ENCODE measurements at regions not wholly inside any gene's neighbourhood (a gene's known extent, or its start where the extent isn't known, plus 50 kb on each side); places are given as distances from the start of the nearest gene placed in this dataset.

- DNase-seq (ENCODE audit: low read depth in 4 of 4, low spot score in 3 of 4): no peak
These were observed 105.1 kb downstream of the TRAPPC11 start for GRCh38 chr4:183763990-183764754.

GRCh38 chr4:183765251-183765911 lies 106.3 kb downstream of the TRAPPC11 start:
- no peak for DNase-seq (ENCODE audit: low read depth in 4 of 4, low spot score in 3 of 4)

GRCh38 chr4:183766140-183766539 lies 107.0 kb downstream of the TRAPPC11 start:
- DNase-seq (ENCODE audit: low read depth in 4 of 4, low spot score in 3 of 4): no peak

GRCh38 chr4:183770906-183771305 lies 111.8 kb downstream of the TRAPPC11 start:
- DNase-seq (ENCODE audit: low read depth in 4 of 4, low spot score in 3 of 4): no peak

- no peak for DNase-seq (ENCODE audit: low read depth in 4 of 4, low spot score in 3 of 4)
These were observed 113.3 kb downstream of the TRAPPC11 start for GRCh38 chr4:183772361-183772760.

GRCh38 chr4:183773790-183774189 lies 114.7 kb downstream of the TRAPPC11 start:
- DNase-seq (ENCODE audit: low read depth in 4 of 4, low spot score in 3 of 4): no peak

GRCh38 chr4:183783306-183783705 lies 121.8 kb upstream of the STOX2 start:
- DNase-seq (ENCODE audit: low read depth in 4 of 4, low spot score in 3 of 4): no peak

GRCh38 chr4:183783991-183784553 lies 121.0 kb upstream of the STOX2 start:
- DNase-seq (ENCODE audit: low read depth in 4 of 4, low spot score in 3 of 4): no peak

GRCh38 chr4:183788308-183788905 lies 116.7 kb upstream of the STOX2 start:
- DNase-seq (ENCODE audit: low read depth in 4 of 4, low spot score in 3 of 4): no peak

GRCh38 chr4:183789657-183790056 lies 115.5 kb upstream of the STOX2 start:
- DNase-seq (ENCODE audit: low read depth in 4 of 4, low spot score in 3 of 4): no peak

- no peak for DNase-seq (ENCODE audit: low read depth in 4 of 4, low spot score in 3 of 4)
These were observed 114.4 kb upstream of the STOX2 start for GRCh38 chr4:183790661-183791060.

GRCh38 chr4:183797011-183797444 lies 108.1 kb upstream of the STOX2 start:
- no peak for DNase-seq (ENCODE audit: low read depth in 4 of 4, low spot score in 3 of 4)

- no peak for DNase-seq (ENCODE audit: low read depth in 4 of 4, low spot score in 3 of 4)
These were observed 107.4 kb upstream of the STOX2 start for GRCh38 chr4:183797445-183798300.

- no peak for DNase-seq (ENCODE audit: low read depth in 4 of 4, low spot score in 3 of 4)
These were observed 106.5 kb upstream of the STOX2 start for GRCh38 chr4:183798301-183799253.

GRCh38 chr4:183801457-183802165 lies 103.5 kb upstream of the STOX2 start:
- no peak for DNase-seq (ENCODE audit: low read depth in 4 of 4, low spot score in 3 of 4)

GRCh38 chr4:183806341-183806740 lies 98.8 kb upstream of the STOX2 start:
- DNase-seq (ENCODE audit: low read depth in 4 of 4, low spot score in 3 of 4): no peak

- no peak for DNase-seq (ENCODE audit: low read depth in 4 of 4, low spot score in 3 of 4)
These were observed 97.5 kb upstream of the STOX2 start for GRCh38 chr4:183807420-183808096.

GRCh38 chr4:183808097-183808456 lies 97.0 kb upstream of the STOX2 start:
- DNase-seq (ENCODE audit: low read depth in 4 of 4, low spot score in 3 of 4): no peak
